ENCODE measurements at regions not wholly inside any gene's neighbourhood (a gene's known extent, or its start where the extent isn't known, plus 50 kb on each side); places are given as distances from the start of the nearest gene placed in this dataset.

DNA sequence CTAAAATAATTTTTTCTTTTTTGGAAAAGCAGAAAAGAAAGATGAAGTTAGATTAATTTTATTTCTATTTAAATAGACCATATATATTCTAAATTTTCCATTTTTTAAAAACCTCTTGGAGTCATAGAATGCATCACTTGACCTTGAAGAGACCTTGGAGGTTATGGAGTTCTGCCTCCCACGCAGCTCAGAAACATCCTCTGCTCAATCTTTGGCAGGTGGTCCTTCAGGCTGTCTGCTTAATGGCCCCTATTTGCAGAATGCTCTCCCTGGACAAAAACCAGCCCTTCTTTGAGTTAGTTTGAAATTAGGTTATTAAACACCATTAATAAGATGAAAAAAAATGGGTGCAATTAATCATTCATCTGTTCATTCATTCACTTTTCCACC, 194.1 kb upstream of the TLL1 start:
- H3K27ac Mint-ChIP-seq (ENCODE audit: unreplicated experiment), result no peak overlapping the region
- no peaks in the 10 kb centered on the region for H3K27me3 Mint-ChIP-seq (ENCODE audit: low read depth, unreplicated experiment)
- peaks cover 6% of the 10 kb centered on the region for H3K4me1 Mint-ChIP-seq (ENCODE audit: low read depth, unreplicated experiment)
- H3K36me3 ChIP-seq (ENCODE audit: insufficient read depth, low read length), result no peaks in the 10 kb centered on the region
- H3K36me3 Mint-ChIP-seq (ENCODE audit: low read depth, unreplicated experiment), result no peaks in the 10 kb centered on the region
- H3K27me3 ChIP-seq (ENCODE audit: insufficient read depth, low read length), result no peaks in the 10 kb centered on the region
- H2AFZ ChIP-seq (ENCODE audit: low read depth, low read length), result no peak overlapping the region
- H3K4me1 ChIP-seq (ENCODE audit: insufficient read depth, low read length), result peaks cover 7% of the 10 kb centered on the region
- no peak overlapping the region for H3K27ac ChIP-seq (ENCODE audit: low read depth, low read length)
- no peaks in the 10 kb centered on the region for H3K79me2 ChIP-seq (ENCODE audit: insufficient read depth, low read length)
- DNase-seq (ENCODE audit: low read depth) (no peak), FAIRE-seq (no peak)
- no peaks in the 10 kb centered on the region for H3K9me3 Mint-ChIP-seq (ENCODE audit: unreplicated experiment)
- H4K20me1 ChIP-seq (ENCODE audit: insufficient read depth, low read length), result no peaks in the 10 kb centered on the region
- H3K4me3 Mint-ChIP-seq (ENCODE audit: unreplicated experiment), result no peak overlapping the region
- TF ChIP-seq CTCF (IDR thresholded peaks at IDR 0.05; ENCODE audit: insufficient read depth, low read depth, low read length) (no peak), EZH2 (IDR thresholded peaks at IDR 0.05; ENCODE audit: insufficient read depth, low read length) (no peak)
- no peak overlapping the region for H3K9ac ChIP-seq (ENCODE audit: low read length)
- H3K4me3 ChIP-seq (ENCODE audit: insufficient read depth, low read depth, low read length), result no peak overlapping the region
- no peaks in the 10 kb centered on the region for H3K9me3 ChIP-seq (ENCODE audit: insufficient read depth, low read depth, low read length)
- H3K4me2 ChIP-seq (ENCODE audit: low read length), result no peak overlapping the region

GRCh38 chr4:165680821-165681220, 192.2 kb upstream of the TLL1 start:
- H3K4me2 ChIP-seq (ENCODE audit: low read length), result no peak overlapping the region
- DNase-seq (ENCODE audit: low read depth) (peak; percentile 34), FAIRE-seq (no peak)
- H3K4me3 ChIP-seq (ENCODE audit: insufficient read depth, low read depth, low read length), result no peak overlapping the region
- TF ChIP-seq EZH2 (IDR thresholded peaks at IDR 0.05; ENCODE audit: insufficient read depth, low read length), result no peak
- no peak for TF ChIP-seq CTCF (IDR thresholded peaks at IDR 0.05; ENCODE audit: insufficient read depth, low read depth, low read length)
- Mint-ChIP-seq H3K4me1 (ENCODE audit: low read depth, unreplicated experiment) (peaks cover 13% of the 10 kb centered on the region), H3K27me3 (ENCODE audit: low read depth, unreplicated experiment) (no peaks in the 10 kb centered on the region), H3K27ac (ENCODE audit: unreplicated experiment) (no peak overlapping the region), H3K4me3 (ENCODE audit: unreplicated experiment) (no peak overlapping the region), H3K9me3 (ENCODE audit: unreplicated experiment) (no peaks in the 10 kb centered on the region), H3K36me3 (ENCODE audit: low read depth, unreplicated experiment) (no peaks in the 10 kb centered on the region)
- H3K4me1 ChIP-seq (ENCODE audit: insufficient read depth, low read length), result peaks cover 17% of the 10 kb centered on the region
- H2AFZ ChIP-seq (ENCODE audit: low read depth, low read length), result no peak overlapping the region
- H3K27ac ChIP-seq (ENCODE audit: low read depth, low read length), result no peak overlapping the region
- no peaks in the 10 kb centered on the region for H3K9me3 ChIP-seq (ENCODE audit: insufficient read depth, low read depth, low read length)
- no peaks in the 10 kb centered on the region for H3K27me3 ChIP-seq (ENCODE audit: insufficient read depth, low read length)
- H4K20me1 ChIP-seq (ENCODE audit: insufficient read depth, low read length), result no peaks in the 10 kb centered on the region
- H3K36me3 ChIP-seq (ENCODE audit: insufficient read depth, low read length), result no peaks in the 10 kb centered on the region
- no peaks in the 10 kb centered on the region for H3K79me2 ChIP-seq (ENCODE audit: insufficient read depth, low read length)
- no peak overlapping the region for H3K9ac ChIP-seq (ENCODE audit: low read length)

- H3K79me2 ChIP-seq (ENCODE audit: insufficient read depth, low read length), result no peaks in the 10 kb centered on the region
- H3K9ac ChIP-seq (ENCODE audit: low read length), result no peak overlapping the region
- no peak overlapping the region for H3K27ac ChIP-seq (ENCODE audit: low read depth, low read length)
- H3K4me2 ChIP-seq (ENCODE audit: low read length), result no peak overlapping the region
- H3K4me3 Mint-ChIP-seq (ENCODE audit: unreplicated experiment), result no peak overlapping the region
- H3K36me3 Mint-ChIP-seq (ENCODE audit: low read depth, unreplicated experiment), result no peaks in the 10 kb centered on the region
- no peaks in the 10 kb centered on the region for H3K36me3 ChIP-seq (ENCODE audit: insufficient read depth, low read length)
- H3K9me3 Mint-ChIP-seq (ENCODE audit: unreplicated experiment), result no peaks in the 10 kb centered on the region
- H3K27ac Mint-ChIP-seq (ENCODE audit: unreplicated experiment), result no peak overlapping the region
- no peak for TF ChIP-seq EZH2 (IDR thresholded peaks at IDR 0.05; ENCODE audit: insufficient read depth, low read length)
- TF ChIP-seq CTCF (IDR thresholded peaks at IDR 0.05; ENCODE audit: insufficient read depth, low read depth, low read length), result no peak
- FAIRE-seq, result no peak
- no peak overlapping the region for H3K4me3 ChIP-seq (ENCODE audit: insufficient read depth, low read depth, low read length)
- peak; percentile 20 for DNase-seq (ENCODE audit: low read depth)
- no peaks in the 10 kb centered on the region for H4K20me1 ChIP-seq (ENCODE audit: insufficient read depth, low read length)
- H3K27me3 ChIP-seq (ENCODE audit: insufficient read depth, low read length), result no peaks in the 10 kb centered on the region
- H2AFZ ChIP-seq (ENCODE audit: low read depth, low read length), result no peak overlapping the region
- H3K4me1 ChIP-seq (ENCODE audit: insufficient read depth, low read length), result peaks cover 17% of the 10 kb centered on the region
- no peaks in the 10 kb centered on the region for H3K27me3 Mint-ChIP-seq (ENCODE audit: low read depth, unreplicated experiment)
- H3K9me3 ChIP-seq (ENCODE audit: insufficient read depth, low read depth, low read length), result no peaks in the 10 kb centered on the region
- peaks cover 13% of the 10 kb centered on the region for H3K4me1 Mint-ChIP-seq (ENCODE audit: low read depth, unreplicated experiment)
These were observed 190.4 kb upstream of the TLL1 start for GRCh38 chr4:165682611-165683010.

Measured in astrocyte (in vitro differentiated cells and primary cell).